ENCODE measurements at regions not wholly inside any gene's neighbourhood (a gene's known extent, or its start where the extent isn't known, plus 50 kb on each side); places are given as distances from the start of the nearest gene placed in this dataset.
A peak's percentile ranks its signal among the peaks of the same experiment; 100 is the strongest.

- CTCF ChIA-PET (ENCODE audit: low intra/inter-chr PET ratio, low total read pairs), result no interaction called here
- Histone ChIP-seq H3K4me1 (ENCODE audit: insufficient read depth, low read length) (no peaks in the 10 kb centered on the region), H4K20me1 (ENCODE audit: insufficient read depth, low read length) (no peaks in the 10 kb centered on the region), H3K27ac (ENCODE audit: extremely low read length, insufficient read depth, low read length) (no peak overlapping the region), H3K27me3 (ENCODE audit: control insufficient read depth in 1 of 2, insufficient read depth in 2 of 2, low read length in 2 of 2) (peaks cover 0 to 6% of the 10 kb centered on the region in 2 experiments; a peak in 1 of 5 replicates), H3K9ac (ENCODE audit: insufficient read depth, low read depth, low read length) (no peak overlapping the region), H3K4me2 (ENCODE audit: low read depth, low read length) (no peak overlapping the region), H3K4me3 (replicated peaks in 1 of 3; ENCODE audit: insufficient read depth in 1 of 3, low read depth in 2 of 3, low read length in 3 of 3) (no peak overlapping the region), H3K9me3 (ENCODE audit: low read length) (no peaks in the 10 kb centered on the region), H3K36me3 (replicated peaks in 1 of 2; ENCODE audit: control insufficient read depth in 1 of 2, insufficient read depth in 2 of 2, low read length in 2 of 2) (no peaks in the 10 kb centered on the region), H2AFZ (ENCODE audit: low read length) (no peak overlapping the region), H3K79me2 (ENCODE audit: insufficient read depth, low read length) (no peaks in the 10 kb centered on the region)
- BruUV-seq (replicated peaks), result no TSS peak
- in situ Hi-C loops (cut with HindIII; ENCODE audit: extremely low pct_ligation_motif_present, low pct_unique_long_range_greater_than_20kb), result no loop called here
- ATAC-seq, result peak; percentile 58
- 32% methylated on average over 14 of the region's 14 CpGs for WGBS (ENCODE audit: low lambda C conversion rate)
- DNase-seq (ENCODE audit: low spot score), result no peak
- FAIRE-seq, result no peak
- no peak for TF ChIP-seq DR1 (CRISPR knock-in tag; IDR thresholded peaks at IDR 0.05)
- TF ChIP-seq ZFP82 (CRISPR knock-in tag; IDR thresholded peaks at IDR 0.05; ENCODE audit: borderline replicate concordance), result no peak
- no peak for TF ChIP-seq IKZF1 (IDR thresholded peaks at IDR 0.05)
- no peak for TF ChIP-seq ZSCAN25 (CRISPR knock-in tag; IDR thresholded peaks at IDR 0.05)
- no peak for TF ChIP-seq NFATC3 (CRISPR knock-in tag; IDR thresholded peaks at IDR 0.05)
- no peak for TF ChIP-seq HMG20A (CRISPR knock-in tag; IDR thresholded peaks at IDR 0.05; ENCODE audit: borderline replicate concordance)
- TF ChIP-seq GTF2F1 (IDR thresholded peaks at IDR 0.05; ENCODE audit: low read length), result no peak
- TF ChIP-seq ZNF3 (CRISPR knock-in tag; IDR thresholded peaks at IDR 0.05), result no peak
- no peak for TF ChIP-seq HNF1B (CRISPR knock-in tag; IDR thresholded peaks at IDR 0.05)
- no peak for TF ChIP-seq ZNF776 (CRISPR knock-in tag; IDR thresholded peaks at IDR 0.05)
- no peak for TF ChIP-seq GLMP (CRISPR knock-in tag; IDR thresholded peaks at IDR 0.05; ENCODE audit: borderline replicate concordance)
- TF ChIP-seq DDIT3 (CRISPR knock-in tag; IDR thresholded peaks at IDR 0.05), result no peak
- no peak for TF ChIP-seq MBD4 (IDR thresholded peaks at IDR 0.05; ENCODE audit: borderline replicate concordance, low read length)
- no peak for TF ChIP-seq THAP11 (CRISPR knock-in tag; IDR thresholded peaks at IDR 0.05)
- TF ChIP-seq ZBTB1 (CRISPR knock-in tag; IDR thresholded peaks at IDR 0.05; ENCODE audit: borderline replicate concordance), result no peak
- no peak for TF ChIP-seq NFIC (IDR thresholded peaks at IDR 0.05; ENCODE audit: low read length)
- TF ChIP-seq JUND (CRISPR knock-in tag; IDR thresholded peaks at IDR 0.05), result no peak
- intact Hi-C loops (cut with micrococcal nuclease; ENCODE audit: unreplicated experiment), result no loop called here
- POLR2A ChIA-PET, result no interaction called here
These were observed 106.3 kb upstream of the SSBP2 start for GRCh38 chr5:81856948-81857928.

Measured in HepG2 (cell line).